HG03280 (cell line): ENCODE measurements at regions not wholly inside any gene's neighbourhood (a gene's known extent, or its start where the extent isn't known, plus 50 kb on each side); places are given as distances from the start of the nearest gene placed in this dataset.

ENCODE experiments used
- ATAC-seq: cut with Tn5 transposase; IDR thresholded peaks from one replicate; pipeline ENCODE4 v1.9.1; 2021; ENCODE audit warnings: mild to moderate bottlenecking, moderate library complexity; ENCODE audit not compliant: unreplicated experiment

DNA sequence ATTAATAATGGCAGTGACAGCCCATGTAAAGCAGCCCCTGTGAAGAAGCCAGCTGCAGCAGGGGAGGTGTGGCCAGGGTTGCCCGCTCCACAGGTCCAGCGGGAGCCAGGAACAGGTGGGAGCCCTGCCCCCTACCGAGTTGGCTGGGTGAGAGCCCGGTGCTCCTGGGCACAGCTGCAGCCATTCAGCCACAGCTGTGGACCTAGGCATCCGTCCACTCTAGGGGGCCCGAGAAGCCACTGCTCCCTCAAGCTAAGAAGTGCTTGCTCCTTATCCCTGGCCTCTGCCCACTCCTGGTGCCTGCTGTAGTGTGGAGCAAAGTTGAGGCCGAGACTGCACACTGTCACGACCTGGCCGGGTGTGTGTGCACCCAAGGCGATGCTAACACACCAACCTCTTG is 1469.0 kb downstream of the PCDH7 start:
- no peak for ATAC-seq

DNA sequence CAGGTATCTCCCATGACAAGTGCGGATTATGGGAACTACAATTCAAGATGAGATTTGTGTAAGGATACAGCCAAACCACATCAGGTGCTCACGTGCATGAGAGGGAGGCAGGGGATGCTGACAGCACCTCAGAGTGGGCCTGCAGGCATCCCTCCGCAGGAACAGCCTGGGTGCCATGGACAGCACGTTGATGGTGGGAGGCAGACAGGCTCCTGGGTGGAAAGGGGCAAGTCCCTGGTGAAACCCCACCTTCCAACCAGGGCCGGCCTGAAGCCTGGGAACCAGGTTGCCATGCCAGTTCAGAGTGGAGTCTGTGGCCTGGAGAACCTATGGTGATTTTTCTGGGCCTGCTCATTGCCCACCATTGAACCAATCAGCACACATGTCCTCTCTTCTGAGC is 1469.6 kb downstream of the PCDH7 start:
- ATAC-seq = no peak

DNA sequence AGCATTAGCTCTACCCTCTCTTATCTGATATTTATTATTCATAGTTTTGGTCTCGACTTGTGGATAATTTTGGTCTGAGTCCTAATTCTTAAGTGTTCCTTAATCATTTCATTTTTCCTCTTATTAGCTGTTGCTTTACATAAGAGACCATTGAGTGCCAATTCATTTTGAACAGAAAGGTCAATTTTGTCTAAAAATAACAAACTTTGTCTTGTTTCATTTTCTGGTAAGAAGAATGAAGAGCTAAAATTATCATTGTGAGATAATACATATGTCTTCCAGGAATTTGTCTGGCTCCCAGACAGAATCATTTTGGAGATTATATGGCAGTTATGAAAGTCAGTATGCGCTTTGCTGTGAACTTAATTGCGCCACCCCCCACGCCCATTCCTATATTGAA is 1471.8 kb downstream of the PCDH7 start:
- ATAC-seq = no peak

DNA sequence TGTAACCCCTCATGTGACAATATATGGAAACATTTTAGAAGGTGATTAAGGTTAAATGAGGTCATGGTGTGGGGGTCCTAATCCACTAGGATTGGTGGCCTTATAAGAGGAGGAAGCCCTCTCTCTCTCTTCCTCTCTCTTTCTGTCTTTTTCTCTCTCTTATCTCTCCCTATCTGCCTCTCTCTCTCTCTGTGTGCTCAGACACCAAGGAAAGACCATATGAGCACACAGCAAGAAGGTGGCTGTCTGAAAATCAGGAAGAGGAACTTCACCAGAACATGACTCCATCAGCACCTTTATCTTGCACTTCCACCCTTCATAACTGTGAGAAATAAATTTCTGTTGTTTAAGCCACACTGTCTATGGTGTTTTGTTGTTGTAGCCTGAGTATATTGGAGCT is 1472.2 kb downstream of the PCDH7 start:
- ATAC-seq = no peak

DNA sequence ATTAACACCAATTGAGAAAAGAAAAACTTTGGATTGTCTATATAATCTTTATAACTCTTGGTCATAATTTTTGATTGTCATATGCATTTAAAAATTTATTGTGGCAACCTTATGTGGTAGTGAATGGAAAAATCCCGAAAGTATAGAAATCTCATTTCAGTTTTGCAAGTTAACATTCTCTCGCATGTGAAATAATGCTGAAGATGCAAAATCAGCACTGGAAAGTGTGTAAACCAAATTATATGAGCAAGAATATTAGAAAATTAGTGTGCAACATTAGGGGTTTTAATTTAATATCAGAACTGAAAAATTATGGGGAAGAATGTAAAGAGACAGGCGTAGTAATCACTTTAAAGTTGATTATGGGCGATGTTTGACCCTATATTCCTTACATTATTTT is 1472.8 kb downstream of the PCDH7 start:
- no peak for ATAC-seq

DNA sequence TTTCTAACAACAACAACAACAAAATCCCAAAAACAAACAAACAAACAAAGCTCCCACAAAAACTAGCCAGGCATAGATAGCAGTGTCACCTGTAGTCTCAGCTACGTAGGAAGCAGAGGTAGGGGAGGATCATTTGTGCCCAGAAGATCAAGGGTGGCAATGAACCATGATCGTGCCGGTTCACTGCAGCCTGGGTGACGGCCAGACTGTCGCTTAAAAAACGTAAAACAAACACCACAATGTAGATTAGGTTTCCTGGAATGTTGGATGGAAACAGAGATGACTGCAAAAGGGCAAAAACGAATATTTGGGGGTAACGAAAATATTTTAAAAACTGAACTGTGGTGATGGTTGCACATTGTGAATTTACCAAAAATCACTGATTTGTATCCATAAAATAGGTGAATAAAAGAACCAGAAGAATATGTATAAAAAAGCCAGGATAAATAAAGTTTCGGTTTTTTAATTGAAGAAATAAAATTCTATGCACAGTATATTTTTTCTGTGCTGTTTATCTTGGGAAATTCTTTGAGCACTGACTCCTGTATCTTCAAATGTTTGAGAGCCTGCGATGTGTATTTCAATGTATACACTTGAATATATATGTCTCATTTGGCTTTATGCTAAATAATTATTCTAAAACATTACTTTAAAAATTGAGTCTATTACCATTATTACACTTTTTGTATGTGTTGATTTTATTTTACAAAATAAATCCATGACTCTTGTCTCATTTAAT is 1477.0 kb downstream of the PCDH7 start:
- ATAC-seq = no peak

DNA sequence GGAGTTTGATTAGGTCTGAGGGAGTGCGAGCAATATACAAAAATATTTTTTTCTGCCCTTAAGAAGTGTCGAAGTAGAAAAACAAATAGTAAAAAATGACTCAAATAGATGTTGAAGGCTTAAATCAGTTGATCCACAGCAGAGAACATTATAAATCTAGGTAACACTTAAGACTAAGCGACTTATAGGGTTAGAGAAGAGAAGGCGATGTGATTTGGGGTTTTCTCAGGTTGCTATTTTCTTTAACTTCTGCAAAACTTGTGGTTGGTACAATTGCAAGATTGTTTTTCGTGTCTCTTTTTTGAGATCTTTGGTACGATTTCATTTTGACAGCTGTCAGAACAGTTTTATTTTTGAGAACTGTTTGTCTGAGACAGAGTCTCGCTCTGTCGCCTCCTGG is 1479.5 kb downstream of the PCDH7 start:
- ATAC-seq = no peak

DNA sequence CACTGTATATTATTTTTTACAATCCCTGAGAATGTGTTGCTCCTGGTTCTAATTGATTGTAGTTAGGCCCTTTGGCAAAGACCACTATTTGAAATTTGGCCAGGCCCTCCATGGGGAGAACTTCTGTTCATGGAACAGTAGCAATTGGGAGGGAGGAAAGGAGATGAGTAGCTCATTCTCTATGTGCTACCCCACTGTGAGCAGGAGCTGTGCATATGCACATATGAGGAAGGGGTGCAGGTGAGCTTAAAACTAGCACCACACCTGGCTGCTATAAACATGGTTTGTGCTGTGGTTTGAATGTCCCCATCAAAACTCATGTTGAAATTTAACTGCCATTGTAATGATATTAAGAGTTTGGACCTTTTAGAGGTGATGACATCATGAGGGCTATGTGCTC is 1483.2 kb downstream of the PCDH7 start:
- ATAC-seq = no peak

DNA sequence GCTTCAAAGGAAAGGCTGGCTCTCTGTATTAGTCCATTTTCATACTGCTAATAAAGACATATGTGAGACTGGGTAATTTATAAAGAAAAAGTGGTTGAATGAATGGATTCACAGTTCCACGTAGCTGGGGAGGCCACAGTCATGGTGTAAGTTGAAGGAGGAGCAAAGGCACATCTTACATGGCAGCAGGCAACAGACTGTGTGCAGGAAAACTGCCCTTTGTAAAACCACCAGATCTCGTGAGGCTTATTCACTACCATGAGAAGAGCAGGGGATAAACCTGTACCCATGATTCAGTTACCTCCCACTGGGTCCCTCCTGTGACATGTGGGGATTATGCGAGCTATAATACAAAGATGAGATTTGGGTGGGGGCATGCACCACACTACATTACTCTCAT is 1486.6 kb downstream of the PCDH7 start:
- no peak for ATAC-seq

DNA sequence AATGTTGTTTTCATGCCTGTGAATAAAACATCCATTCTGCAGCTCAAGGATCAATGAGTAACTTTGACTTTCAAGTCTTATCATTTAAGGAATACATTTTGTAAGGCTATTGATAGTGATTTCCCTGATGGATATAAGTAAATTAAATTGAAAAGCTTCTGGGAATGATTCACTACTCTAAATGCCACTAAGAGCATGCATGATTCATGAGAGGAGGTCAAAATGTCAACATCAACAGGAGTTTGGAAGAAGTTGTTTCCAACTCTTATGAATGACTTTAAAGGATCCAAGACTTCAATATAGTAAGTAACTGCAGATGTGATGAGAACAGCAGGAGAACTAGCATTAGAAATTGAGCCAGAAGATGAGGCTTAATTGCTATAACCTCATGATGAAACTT is 1487.3 kb downstream of the PCDH7 start:
- ATAC-seq = no peak

DNA sequence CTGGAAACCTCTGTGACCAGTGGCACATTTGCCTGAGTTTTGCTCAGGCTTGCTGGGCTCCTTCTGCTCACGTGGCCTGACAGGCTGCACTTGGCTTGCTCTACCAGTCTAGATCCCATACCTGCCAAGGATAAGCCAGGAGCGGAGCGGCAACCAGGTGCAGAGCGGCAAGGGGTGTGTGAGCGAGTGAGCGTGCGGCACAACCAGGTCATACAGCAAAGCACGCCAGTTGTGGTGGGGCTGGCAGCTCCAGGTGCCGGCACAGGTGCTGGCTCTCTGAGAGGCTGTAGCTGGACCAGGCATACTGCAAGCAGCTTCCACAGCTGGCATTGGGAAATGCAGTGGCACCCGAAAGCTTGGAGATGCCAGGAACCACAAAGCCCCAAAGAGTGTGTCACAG is 1495.1 kb downstream of the PCDH7 start:
- ATAC-seq = no peak

DNA sequence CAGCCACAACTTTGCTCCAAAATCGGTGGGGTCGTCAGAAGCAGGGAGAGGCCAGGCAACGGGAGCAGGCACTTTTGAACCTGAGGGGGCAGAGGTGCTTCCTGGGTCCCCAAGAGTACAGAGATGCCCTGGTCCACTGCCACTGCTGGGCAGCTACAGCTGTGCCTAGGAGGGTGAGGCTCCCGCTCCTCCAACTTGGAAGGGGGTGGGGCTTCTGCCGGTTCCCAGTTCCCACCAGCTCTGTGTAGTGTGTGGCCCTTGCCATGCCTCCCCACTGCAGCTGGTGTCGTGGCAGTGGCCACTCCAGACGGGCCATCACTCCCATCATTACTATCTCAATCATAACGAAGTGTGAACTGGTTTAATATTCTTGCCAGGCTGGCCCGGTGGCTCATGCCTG is 1496.3 kb downstream of the PCDH7 start:
- no peak for ATAC-seq

DNA sequence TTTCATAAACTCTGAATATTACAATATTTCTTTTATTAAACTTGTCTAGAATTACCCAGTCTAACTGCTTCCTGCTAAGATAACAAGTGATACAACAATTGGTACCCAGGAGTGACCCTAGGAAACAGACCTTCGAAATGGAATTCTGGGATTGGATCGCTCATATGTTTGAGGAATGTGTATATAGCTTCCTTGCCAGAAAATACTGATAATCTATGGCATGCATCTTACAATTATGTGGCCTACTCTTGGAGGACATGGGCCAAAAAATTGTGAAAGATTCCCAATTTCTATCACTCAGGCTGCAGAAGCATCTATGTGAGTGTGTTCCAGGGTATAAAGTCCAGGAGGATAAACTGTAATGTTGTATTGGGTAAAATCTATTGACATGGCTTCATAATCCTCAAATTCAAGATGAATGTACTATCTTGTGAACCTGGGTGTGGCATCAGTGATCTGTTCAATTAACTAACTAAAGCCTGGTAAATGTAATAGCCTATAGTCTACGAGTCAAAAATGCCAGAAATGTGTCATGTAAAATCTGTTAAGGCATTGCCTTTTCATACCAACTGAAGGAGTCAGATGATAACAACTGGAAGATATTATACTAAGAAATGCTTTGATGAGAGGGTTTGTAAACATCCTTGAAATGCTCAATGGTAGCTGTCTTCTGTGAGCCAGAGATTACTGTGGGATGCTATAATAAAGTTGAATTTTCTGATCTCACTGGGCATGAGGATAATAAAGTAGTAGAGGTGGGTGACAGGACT is 1499.3 kb downstream of the PCDH7 start:
- no peak for ATAC-seq

DNA sequence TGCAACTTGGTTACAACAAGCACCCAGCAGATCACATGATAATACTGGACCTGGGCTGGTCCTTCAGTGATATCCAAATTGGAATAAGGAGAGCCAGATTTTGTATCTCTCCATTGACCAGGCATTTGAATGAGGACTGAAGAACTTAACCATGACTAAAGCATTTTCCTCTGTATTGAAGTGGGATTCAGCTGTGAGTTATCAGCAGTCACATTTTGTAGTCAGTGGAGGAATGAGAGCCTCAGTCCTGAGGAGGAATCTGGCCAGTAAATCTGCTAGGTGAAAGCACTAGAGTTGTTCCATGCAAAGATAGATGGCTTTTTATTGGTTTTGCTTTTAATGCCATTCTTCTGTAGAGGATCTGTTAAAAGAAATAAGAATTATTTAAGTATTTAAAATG is 1506.0 kb downstream of the PCDH7 start:
- ATAC-seq = no peak

DNA sequence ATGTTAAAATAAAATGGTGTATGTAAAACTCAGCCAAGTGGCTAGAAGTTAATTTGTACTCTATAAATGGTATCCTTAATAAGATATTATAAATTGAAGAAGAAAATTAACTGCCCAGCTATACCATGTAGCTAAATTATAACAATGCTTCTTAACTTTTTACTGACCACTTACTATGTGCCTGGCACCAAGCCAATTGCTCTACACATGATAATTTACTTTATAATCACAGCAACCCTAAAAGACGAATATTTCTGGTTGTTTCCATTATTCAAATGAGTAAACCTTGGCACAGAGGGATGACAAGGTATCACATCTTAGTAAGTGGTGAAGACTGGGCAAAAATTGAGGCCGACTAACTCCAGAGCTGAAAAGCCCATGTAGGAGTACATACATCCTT is 1506.6 kb downstream of the PCDH7 start:
- no peak for ATAC-seq

DNA sequence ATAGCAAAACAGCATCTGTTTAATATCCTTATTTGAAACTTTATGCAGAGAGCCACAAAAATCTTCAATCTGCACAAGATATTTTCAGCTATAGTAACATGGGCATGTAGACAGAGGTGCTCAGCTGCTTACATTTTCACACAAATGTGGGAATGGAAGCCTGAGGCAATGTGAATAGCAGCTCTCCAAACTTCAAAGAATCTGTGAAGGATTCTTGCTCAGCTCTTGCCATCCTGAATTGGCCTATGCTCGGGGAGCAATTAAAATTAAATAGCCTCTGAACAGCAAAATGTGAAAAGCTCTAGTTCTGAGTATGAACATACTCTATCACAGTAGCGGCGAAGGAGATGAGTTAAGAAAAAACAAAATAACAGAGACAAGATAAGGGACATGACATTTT is 1523.8 kb downstream of the PCDH7 start:
- no peak for ATAC-seq

DNA sequence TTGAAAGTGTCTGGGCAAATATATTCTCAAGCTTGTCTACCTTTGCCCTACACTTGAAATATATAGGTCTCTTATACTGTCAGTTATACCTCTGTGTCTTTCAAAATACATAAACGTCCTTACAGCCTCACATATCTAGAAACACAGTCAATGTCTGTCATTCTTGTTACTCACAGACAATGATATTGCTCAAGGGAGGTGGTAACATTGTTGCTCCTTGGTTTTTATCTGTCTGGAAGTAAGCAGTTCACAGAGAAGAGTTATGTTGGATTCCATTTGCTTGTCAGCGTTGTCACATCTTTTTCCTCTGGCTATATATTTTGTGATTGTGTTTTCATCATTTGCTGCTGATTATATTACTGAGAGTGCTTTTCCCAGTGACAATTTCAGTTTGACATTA is 1528.9 kb downstream of the PCDH7 start:
- no peak for ATAC-seq

DNA sequence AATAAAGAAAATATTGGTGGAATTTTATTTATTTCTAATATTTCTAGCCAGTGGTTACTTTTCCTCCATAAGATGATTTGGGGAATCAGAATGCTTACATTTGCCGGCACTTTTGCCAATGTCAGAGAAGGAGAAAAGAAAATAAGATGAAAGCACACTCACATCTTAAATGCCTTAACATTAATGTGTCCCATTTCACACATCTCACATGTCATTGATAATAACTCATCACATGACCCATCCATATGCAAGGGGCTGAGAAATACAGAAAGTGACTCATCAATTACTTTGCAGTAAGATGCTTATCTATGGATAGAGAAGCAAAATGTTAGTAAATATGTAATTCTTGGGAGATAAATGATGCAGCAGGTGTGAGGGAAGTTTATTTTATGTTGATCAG is 1531.0 kb downstream of the PCDH7 start:
- no peak for ATAC-seq

DNA sequence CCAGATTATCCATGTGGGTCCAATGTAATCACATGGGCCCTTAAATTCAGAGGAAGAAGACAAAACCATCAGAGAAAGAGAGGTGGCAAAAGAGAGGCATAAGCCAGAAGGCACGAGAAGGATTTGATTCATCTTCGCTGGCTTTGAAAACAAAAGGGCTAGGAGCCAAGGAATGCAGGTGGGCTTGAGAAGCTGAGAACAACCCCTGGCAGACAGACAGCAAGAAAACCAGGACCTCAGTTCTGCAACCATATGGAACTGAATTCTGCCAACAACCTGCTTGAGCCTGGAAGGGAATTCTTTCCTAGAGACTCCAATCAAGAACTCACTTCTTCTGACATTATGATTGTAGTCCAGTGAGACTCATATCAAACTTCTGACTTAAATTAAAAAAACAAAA is 1531.8 kb downstream of the PCDH7 start:
- no peak for ATAC-seq

DNA sequence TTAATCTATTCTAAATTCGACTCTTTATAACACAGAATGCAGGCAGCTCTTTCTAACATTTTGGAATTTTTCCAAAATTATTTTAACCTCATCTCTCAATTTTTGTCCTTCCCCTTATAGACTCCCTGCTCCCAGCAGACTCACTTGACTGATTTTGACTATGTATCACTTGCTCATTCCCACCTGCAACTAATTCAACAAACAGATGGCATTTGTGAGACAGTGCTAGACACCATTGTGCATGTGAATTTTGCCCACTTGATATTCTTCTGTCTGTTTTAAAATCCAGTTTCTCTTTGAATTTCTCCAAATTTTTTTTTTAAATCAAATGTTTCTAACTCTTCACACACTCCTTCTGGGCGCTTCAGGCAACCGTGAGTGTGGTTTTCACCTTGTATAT is 1534.0 kb downstream of the PCDH7 start:
- ATAC-seq = no peak

DNA sequence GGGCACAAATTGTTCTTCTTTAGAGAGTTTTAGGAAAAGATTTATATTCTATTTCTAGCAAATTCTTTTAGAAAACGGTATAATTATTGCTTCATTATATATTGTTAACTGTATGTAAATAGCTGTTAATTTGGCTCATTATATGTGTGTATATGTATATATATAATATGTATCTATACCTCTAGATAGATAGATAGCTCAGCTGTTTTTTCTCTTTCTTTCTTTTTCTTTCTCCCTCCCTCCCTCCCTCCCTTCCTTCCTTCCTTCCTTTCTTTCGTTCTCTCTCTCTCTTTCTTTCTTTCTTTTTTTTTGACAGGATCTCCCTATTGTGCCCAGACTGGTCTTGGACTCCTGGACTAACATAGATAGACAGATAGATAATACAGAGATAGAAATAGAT is 1538.8 kb downstream of the PCDH7 start:
- no peak for ATAC-seq

DNA sequence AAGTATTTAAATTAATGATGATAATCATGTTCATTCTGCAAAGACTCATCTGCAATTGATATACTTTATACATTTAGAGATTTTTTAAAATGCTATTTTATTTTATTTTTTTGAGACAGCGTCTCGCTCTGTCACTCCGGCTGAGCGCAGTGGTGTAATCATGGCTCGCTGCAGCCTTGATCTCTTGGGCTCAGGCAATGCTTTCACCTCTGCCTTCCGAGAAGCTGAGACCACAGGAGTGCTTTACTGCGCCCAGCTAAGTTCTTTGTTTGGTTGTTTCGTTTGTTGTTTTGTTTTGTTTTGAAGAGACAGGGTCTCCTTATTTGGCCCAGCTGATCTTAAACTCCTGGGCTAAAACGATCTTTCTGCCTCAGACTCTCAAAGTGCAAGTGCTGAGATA is 1541.0 kb downstream of the PCDH7 start:
- ATAC-seq = no peak

DNA sequence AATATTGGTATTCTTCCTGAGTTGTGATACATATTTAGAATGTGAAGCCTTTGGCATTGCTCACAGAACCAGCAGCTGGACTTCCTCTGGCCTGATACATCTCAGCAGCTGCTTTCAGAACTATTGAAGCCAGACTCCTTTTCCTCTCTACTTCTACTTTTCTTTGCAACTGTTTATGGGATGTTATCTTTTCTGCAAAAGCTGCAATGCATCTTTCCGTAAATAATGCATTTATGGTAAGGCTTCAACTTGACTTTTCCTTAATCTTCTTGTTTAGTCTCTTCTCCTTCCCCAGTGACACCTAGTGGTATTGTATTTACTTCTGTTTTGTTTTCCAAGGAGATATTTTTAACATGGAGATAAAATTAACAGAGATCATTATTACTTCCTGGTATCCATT is 1548.7 kb downstream of the PCDH7 start:
- no peak for ATAC-seq
